H1 (cell line): ENCODE measurements at regions not wholly inside any gene's neighbourhood (a gene's known extent, or its start where the extent isn't known, plus 50 kb on each side); places are given as distances from the start of the nearest gene placed in this dataset.

Experiments
- CTCF ChIA-PET: fragments of 300-600 bp; sonication (Branson Sonifier 250); formaldehyde crosslinking; loops from one replicate; lab custom pipeline; 2021; ENCODE audit not compliant: partially characterized antibody; lab: Charles Lee
- POLR2A ChIA-PET: fragments of 300-600 bp; sonication (Branson Sonifier 250); formaldehyde crosslinking; loops from one replicate; lab custom pipeline; 2021; ENCODE audit warnings: inconsistent platforms; ENCODE audit not compliant: partially characterized antibody; lab: Charles Lee
- DNase-seq, 2 experiments: peaks; one replicate each; pipeline versions ENCODE4 v3.0.0 to v3.0.0-alpha.2; 2010 to 2022; ENCODE audit warnings: low spot score in 2 of 2, low read depth in 1 of 2, mixed read lengths in 1 of 2
- FAIRE-seq: peaks from 2 replicates; lab custom pipeline; 2011; peaks lifted over from hg19 to GRCh38; lab: Jason Lieb, UNC
- H2AFZ ChIP-seq: 2 replicates; pipeline ENCODE4 v1.8.1; 2012; ENCODE audit warnings: low read length, inconsistent platforms
- H2AK5ac ChIP-seq: 2 replicates; pipeline ENCODE4 v1.6.1; 2013; ENCODE audit warnings: low read depth, low read length
- H2BK120ac ChIP-seq: replicated peaks from 2 replicates; pipeline ENCODE3; 2013; ENCODE audit warnings: low read depth, low read length, inconsistent platforms
- H2BK12ac ChIP-seq: 2 replicates; pipeline ENCODE4 v1.6.1; 2013; ENCODE audit warnings: low read depth, low read length
- H2BK15ac ChIP-seq: 2 replicates; pipeline ENCODE4 v1.6.1; 2013; ENCODE audit warnings: low read length
- H2BK20ac ChIP-seq: 2 replicates; pipeline ENCODE4 v1.6.1; 2013; ENCODE audit warnings: low read length
- H2BK5ac ChIP-seq: 2 replicates; pipeline ENCODE4 v1.6.1; 2013; ENCODE audit warnings: low read depth, low read length
- H3K14ac ChIP-seq: 2 replicates; pipeline ENCODE4 v1.6.1; 2013; ENCODE audit warnings: inconsistent platforms; ENCODE audit not compliant: insufficient read length
- H3K18ac ChIP-seq: 2 replicates; pipeline ENCODE4 v1.6.1; 2013; ENCODE audit warnings: low read length; ENCODE audit errors: extremely low read depth
- H3K23ac ChIP-seq: 2 replicates; pipeline ENCODE4 v1.6.1; 2013; ENCODE audit warnings: inconsistent platforms; ENCODE audit not compliant: insufficient read length
- H3K23me2 ChIP-seq: 2 replicates; pipeline ENCODE4 v1.6.1; 2013; ENCODE audit warnings: low read depth, low read length
- H3K27ac ChIP-seq: 2 replicates; pipeline ENCODE4 v1.6.1; 2011; ENCODE audit warnings: low read depth, low read length, inconsistent platforms
- H3K27me3 ChIP-seq, 4 experiments: replicated peaks in 1 of 4; 1 replicate in 1 of 4; 2 replicates in 3 of 4; pipeline versions ENCODE4 v1.6.1 to v1.8.1; 2011 to 2013; ENCODE audit warnings: low read length in 3 of 4, mild to moderate bottlenecking in 3 of 4, inconsistent platforms in 2 of 4, mixed read lengths in 2 of 4, moderate library complexity in 1 of 4; ENCODE audit not compliant: control insufficient read depth in 3 of 4, insufficient read depth in 3 of 4; ENCODE audit errors: extremely low read depth in 1 of 4
- H3K36me3 ChIP-seq, 4 experiments: 2 replicates each; pipeline versions ENCODE4 v1.6.1 to v1.8.1; 2011 to 2013; ENCODE audit warnings: mild to moderate bottlenecking in 4 of 4, low read length in 3 of 4, moderate library complexity in 2 of 4, control low read depth in 1 of 4, inconsistent platforms in 1 of 4; ENCODE audit not compliant: insufficient read depth in 4 of 4, control insufficient read depth in 2 of 4
- H3K4ac ChIP-seq: replicated peaks from 2 replicates; pipeline ENCODE3; 2013; ENCODE audit warnings: low read length, low read depth, mixed read lengths, inconsistent platforms; ENCODE audit not compliant: insufficient read length
- H3K4me1 ChIP-seq, 4 experiments: replicated peaks in 1 of 4; 1 replicate in 1 of 4; 2 replicates in 3 of 4; pipeline versions ENCODE4 v1.6.1 to v1.8.1; 2011 to 2013; ENCODE audit warnings: low read length in 3 of 4, inconsistent platforms in 2 of 4, mixed read lengths in 1 of 4; ENCODE audit not compliant: insufficient read depth in 4 of 4, control insufficient read depth in 3 of 4
- H3K4me2 ChIP-seq, 2 experiments: 2 replicates each; pipeline versions ENCODE4 v1.6.1 to v1.8.1; 2011 to 2013; ENCODE audit warnings: low read depth in 2 of 2, low read length in 2 of 2, control low read depth in 1 of 2, inconsistent platforms in 1 of 2, mild to moderate bottlenecking in 1 of 2; ENCODE audit not compliant: insufficient read depth in 1 of 2
- H3K4me3 ChIP-seq, 4 experiments: fragments of 200-600, 300-600 bp in 1 of 4; sonication (generic), shearing (Covaris generic), sonication (Bioruptor Twin) in 1 of 4; 2 replicates each; pipeline versions ENCODE4 v1.5.1 to v1.8.1; 2011 to 2016; ENCODE audit warnings: low read length in 4 of 4, low read depth in 3 of 4, control low read depth in 2 of 4, inconsistent platforms in 2 of 4, mild to moderate bottlenecking in 2 of 4, mixed read lengths in 1 of 4, moderate library complexity in 1 of 4; ENCODE audit not compliant: insufficient read depth in 2 of 4; ENCODE audit errors: extremely low read depth in 1 of 4
- H3K56ac ChIP-seq: replicated peaks from 2 replicates; pipeline ENCODE3; 2013; ENCODE audit warnings: low read depth, mild to moderate bottlenecking, mixed read lengths, low read length, inconsistent platforms; ENCODE audit not compliant: insufficient read length
- H3K79me1 ChIP-seq: 2 replicates; pipeline ENCODE4 v1.6.1; 2013; ENCODE audit warnings: low read depth, low read length, control low read depth
- H3K79me2 ChIP-seq, 2 experiments: 2 replicates each; pipeline versions ENCODE4 v1.6.1 to v1.8.1; 2012 to 2013; ENCODE audit warnings: low read length in 2 of 2, mild to moderate bottlenecking in 2 of 2, inconsistent platforms in 1 of 2; ENCODE audit not compliant: insufficient read depth in 2 of 2, control insufficient read depth in 1 of 2
- H3K9ac ChIP-seq, 4 experiments: replicated peaks in 1 of 4; 1 replicate in 1 of 4; 2 replicates in 3 of 4; pipeline versions ENCODE4 v1.6.1 to v1.8.1; 2011 to 2013; ENCODE audit warnings: low read depth in 3 of 4, low read length in 3 of 4, control low read depth in 2 of 4, mild to moderate bottlenecking in 2 of 4, moderate library complexity in 2 of 4, inconsistent platforms in 1 of 4; ENCODE audit errors: extremely low read depth in 1 of 4
- H3K9me3 ChIP-seq, 2 experiments: 2 replicates each; pipeline versions ENCODE4 v1.6.1 to v1.8.1; 2012 to 2013; ENCODE audit warnings: mild to moderate bottlenecking in 2 of 2, moderate library complexity in 2 of 2, control low read depth in 1 of 2, inconsistent platforms in 1 of 2, low read depth in 1 of 2, low read length in 1 of 2, mixed read lengths in 1 of 2; ENCODE audit not compliant: insufficient read depth in 2 of 2
- H4K20me1 ChIP-seq, 2 experiments: replicated peaks in 1 of 2; 2 replicates each; pipeline versions ENCODE3 to v1.8.1; 2011 to 2013; ENCODE audit warnings: inconsistent platforms in 2 of 2, low read length in 2 of 2, mild to moderate bottlenecking in 1 of 2; ENCODE audit not compliant: insufficient read depth in 2 of 2, control insufficient read depth in 1 of 2
- H4K5ac ChIP-seq: 2 replicates; pipeline ENCODE4 v1.6.1; 2013; ENCODE audit warnings: low read length, low read depth, mixed read lengths, inconsistent platforms; ENCODE audit not compliant: insufficient read length
- H4K8ac ChIP-seq: 2 replicates; pipeline ENCODE4 v1.8.0; 2013; ENCODE audit warnings: mild to moderate bottlenecking, moderate library complexity, low read length, inconsistent platforms; ENCODE audit not compliant: insufficient read depth; ENCODE audit errors: extremely low read depth
- H4K91ac ChIP-seq: replicated peaks from 2 replicates; pipeline ENCODE3; 2013; ENCODE audit warnings: low read length, mixed read lengths, inconsistent platforms; ENCODE audit not compliant: insufficient read length
- JUND ChIP-seq: IDR thresholded peaks from 2 replicates; pipeline ENCODE4 v1.6.1; 2011; ENCODE audit warnings: mild to moderate bottlenecking, improper control_type of control experiment, low read length
- POLR2A ChIP-seq, 2 experiments: IDR thresholded peaks; 1 replicate in 1 of 2; 2 replicates in 1 of 2; pipeline ENCODE4 v1.6.1; 2011; ENCODE audit warnings: low read depth in 2 of 2, low read length in 2 of 2, mild to moderate bottlenecking in 2 of 2; ENCODE audit errors: control extremely low read depth in 1 of 2
- SP4 ChIP-seq: IDR thresholded peaks from 2 replicates; pipeline ENCODE4 v1.6.1; 2012; ENCODE audit warnings: low read length, inconsistent platforms

DNA sequence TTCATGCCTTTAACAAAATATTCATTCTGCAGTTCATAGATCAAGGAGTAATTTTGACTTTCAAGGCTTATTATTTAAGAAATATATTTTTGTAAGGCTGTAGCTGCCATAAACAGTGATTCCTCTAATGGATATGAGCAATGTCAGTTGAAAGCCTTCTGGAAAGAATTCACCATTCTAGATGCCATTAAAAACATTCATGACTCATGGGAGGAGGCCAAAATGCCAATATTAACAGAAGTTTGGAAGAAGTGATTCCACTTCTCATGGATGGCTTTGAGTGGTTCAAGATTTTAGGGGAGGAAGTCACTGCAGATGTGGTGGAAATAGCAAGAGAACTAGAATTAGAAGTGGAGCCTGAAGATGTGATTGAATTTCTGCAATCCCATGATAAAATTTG lies 229.1 kb downstream of the DEPDC1B start:
- Histone ChIP-seq H3K9ac (no peak overlapping the region), H4K8ac (no peak overlapping the region), H3K56ac (no peak overlapping the region), H2BK12ac (no peak overlapping the region), H2BK5ac (no peak overlapping the region), H3K23ac (no peak overlapping the region), H3K36me3 (no peaks in the 10 kb centered on the region), H2AFZ (no peak overlapping the region), H2BK120ac (no peak overlapping the region), H3K23me2 (no peaks in the 10 kb centered on the region), H4K5ac (no peak overlapping the region), H4K20me1 (no peaks in the 10 kb centered on the region), H2AK5ac (no peak overlapping the region), H4K91ac (no peak overlapping the region), H3K4me3 (no peak overlapping the region), H3K9me3 (no peaks in the 10 kb centered on the region), H3K79me2 (no peaks in the 10 kb centered on the region), H3K4me2 (no peak overlapping the region), H3K14ac (no peak overlapping the region), H2BK15ac (no peak overlapping the region), H3K79me1 (no peaks in the 10 kb centered on the region), H2BK20ac (no peak overlapping the region), H3K18ac (no peak overlapping the region), H3K4ac (no peak overlapping the region), H3K27me3 (no peaks in the 10 kb centered on the region), H3K4me1 (no peaks in the 10 kb centered on the region)
- FAIRE-seq = no peak
- POLR2A ChIA-PET = no interaction called here
- CTCF ChIA-PET = interaction anchor here (0.7 kb wide), 1 partner anchor 35 kb away, joined by 3 read pairs; no protein-coding TSS in a partner anchor
- DNase-seq = no peak
- TF ChIP-seq POLR2A (IDR thresholded peaks at IDR 0.05; ENCODE audit: control extremely low read depth in 1 of 2, low read depth in 2 of 2, low read length in 2 of 2) (no peak), SP4 (no peak), JUND (no peak)
- TF ChIP-seq, all 59 proteins: peak for 0
- H3K27ac ChIP-seq = no peak overlapping the region
